Osteocyte (in vitro differentiated cells): ENCODE measurements at regions not wholly inside any gene's neighbourhood (a gene's known extent, or its start where the extent isn't known, plus 50 kb on each side); places are given as distances from the start of the nearest gene placed in this dataset.
A peak's percentile ranks its signal among the peaks of the same experiment; 100 is the strongest.

Source experiments
- DNase-seq: peaks from one replicate; pipeline ENCODE4 v3.0.0; 2021; ENCODE audit warnings: mixed read lengths; ENCODE audit not compliant: unreplicated experiment; ENCODE audit errors: extremely low spot score
- H3K27ac Mint-ChIP-seq: one replicate; pipeline ENCODE4 v1.8.0; 2021; ENCODE audit warnings: mild to moderate bottlenecking, mixed read lengths; ENCODE audit not compliant: unreplicated experiment
- H3K27me3 Mint-ChIP-seq: one replicate; pipeline ENCODE4 v1.8.0; 2021; ENCODE audit warnings: mixed read lengths; ENCODE audit not compliant: unreplicated experiment
- H3K36me3 Mint-ChIP-seq: one replicate; pipeline ENCODE4 v1.8.0; 2021; ENCODE audit warnings: mixed read lengths; ENCODE audit not compliant: unreplicated experiment
- H3K4me1 Mint-ChIP-seq: one replicate; pipeline ENCODE4 v1.8.0; 2021; ENCODE audit warnings: mixed read lengths; ENCODE audit not compliant: unreplicated experiment
- H3K4me3 Mint-ChIP-seq: one replicate; pipeline ENCODE4 v1.8.0; 2021; ENCODE audit warnings: mild to moderate bottlenecking, moderate library complexity, mixed read lengths; ENCODE audit not compliant: unreplicated experiment
- H3K9me3 Mint-ChIP-seq: one replicate; pipeline ENCODE4 v1.8.0; 2021; ENCODE audit warnings: mixed read lengths; ENCODE audit not compliant: unreplicated experiment
- TF ChIP-seq, protein P1 (sequence below): fragments of 200-600 bp; sonication (generic); IDR thresholded peaks from 2 replicates; pipeline ENCODE4 v1.5.0; 2021; ENCODE audit warnings: antibody characterized with exemption, mild to moderate bottlenecking, moderate library complexity

DNA sequence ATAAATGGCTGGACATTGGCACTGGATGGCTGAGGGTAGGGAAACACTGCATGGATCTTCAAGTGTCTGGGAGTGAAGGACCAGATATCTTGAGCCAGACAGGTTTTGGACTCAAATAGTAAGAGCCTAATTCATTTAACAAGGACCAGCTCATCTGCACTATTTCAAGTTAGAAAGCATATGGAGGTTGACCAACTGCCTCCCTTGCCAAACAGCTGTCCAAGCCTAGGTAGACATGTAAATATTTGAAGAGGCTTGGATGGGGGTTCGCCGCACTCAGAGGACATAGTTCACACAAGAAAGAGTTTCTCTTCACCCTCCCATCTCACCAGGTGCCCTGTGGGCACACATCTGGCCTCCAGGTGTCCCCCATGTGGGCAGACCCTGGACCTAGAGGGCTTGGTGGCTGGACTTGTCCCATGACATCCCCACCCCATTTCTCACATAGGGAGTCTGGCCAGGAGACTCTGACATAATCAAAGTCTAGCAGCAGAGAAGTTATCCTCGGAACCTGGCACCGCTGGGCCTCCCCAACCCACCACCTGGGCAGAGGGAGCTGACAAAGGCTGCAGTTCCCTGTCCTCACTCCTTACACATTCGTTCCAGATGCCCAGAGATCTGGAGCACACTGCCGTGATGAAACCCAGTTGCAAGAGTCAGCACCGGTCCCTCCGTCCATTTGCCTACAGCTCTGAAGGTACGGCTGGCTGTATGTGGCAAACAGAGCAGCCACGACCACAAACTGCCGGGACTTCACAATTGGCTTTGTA, 116.9 kb upstream of the GDF10 start:
- no peak for DNase-seq
- Mint-ChIP-seq H3K4me3 (no peak overlapping the region), H3K27me3 (peaks cover under 1% of the 10 kb centered on the region), H3K27ac (no peak overlapping the region), H3K9me3 (no peaks in the 10 kb centered on the region), H3K4me1 (no peaks in the 10 kb centered on the region), H3K36me3 (no peaks in the 10 kb centered on the region)
- TF ChIP-seq, protein P1, sequence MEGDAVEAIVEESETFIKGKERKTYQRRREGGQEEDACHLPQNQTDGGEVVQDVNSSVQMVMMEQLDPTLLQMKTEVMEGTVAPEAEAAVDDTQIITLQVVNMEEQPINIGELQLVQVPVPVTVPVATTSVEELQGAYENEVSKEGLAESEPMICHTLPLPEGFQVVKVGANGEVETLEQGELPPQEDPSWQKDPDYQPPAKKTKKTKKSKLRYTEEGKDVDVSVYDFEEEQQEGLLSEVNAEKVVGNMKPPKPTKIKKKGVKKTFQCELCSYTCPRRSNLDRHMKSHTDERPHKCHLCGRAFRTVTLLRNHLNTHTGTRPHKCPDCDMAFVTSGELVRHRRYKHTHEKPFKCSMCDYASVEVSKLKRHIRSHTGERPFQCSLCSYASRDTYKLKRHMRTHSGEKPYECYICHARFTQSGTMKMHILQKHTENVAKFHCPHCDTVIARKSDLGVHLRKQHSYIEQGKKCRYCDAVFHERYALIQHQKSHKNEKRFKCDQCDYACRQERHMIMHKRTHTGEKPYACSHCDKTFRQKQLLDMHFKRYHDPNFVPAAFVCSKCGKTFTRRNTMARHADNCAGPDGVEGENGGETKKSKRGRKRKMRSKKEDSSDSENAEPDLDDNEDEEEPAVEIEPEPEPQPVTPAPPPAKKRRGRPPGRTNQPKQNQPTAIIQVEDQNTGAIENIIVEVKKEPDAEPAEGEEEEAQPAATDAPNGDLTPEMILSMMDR: no peak

DNA sequence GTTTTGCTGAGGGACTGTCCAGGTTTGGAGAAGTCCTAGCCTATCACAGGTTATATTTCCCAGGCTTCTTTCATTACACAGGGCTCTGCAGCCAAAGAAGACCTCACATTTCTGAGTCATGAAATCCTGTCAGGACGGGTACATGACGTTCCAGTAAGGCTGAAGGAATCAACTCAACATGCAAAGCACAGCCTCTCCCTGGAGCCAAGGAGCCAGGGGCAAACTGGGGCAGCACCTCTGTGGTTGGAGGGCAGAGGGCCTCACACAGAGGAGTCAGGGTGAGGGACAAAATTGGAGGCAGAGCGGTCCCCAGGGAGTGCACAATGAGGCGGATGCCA, 116.3 kb upstream of the GDF10 start:
- no peak overlapping the region for H3K27ac Mint-ChIP-seq
- H3K27me3 Mint-ChIP-seq: peaks cover 4% of the 10 kb centered on the region
- H3K36me3 Mint-ChIP-seq: no peaks in the 10 kb centered on the region
- H3K4me3 Mint-ChIP-seq: no peak overlapping the region
- no peaks in the 10 kb centered on the region for H3K4me1 Mint-ChIP-seq
- TF ChIP-seq, protein P1: no peak
- H3K9me3 Mint-ChIP-seq: no peaks in the 10 kb centered on the region
- no peak for DNase-seq

DNA sequence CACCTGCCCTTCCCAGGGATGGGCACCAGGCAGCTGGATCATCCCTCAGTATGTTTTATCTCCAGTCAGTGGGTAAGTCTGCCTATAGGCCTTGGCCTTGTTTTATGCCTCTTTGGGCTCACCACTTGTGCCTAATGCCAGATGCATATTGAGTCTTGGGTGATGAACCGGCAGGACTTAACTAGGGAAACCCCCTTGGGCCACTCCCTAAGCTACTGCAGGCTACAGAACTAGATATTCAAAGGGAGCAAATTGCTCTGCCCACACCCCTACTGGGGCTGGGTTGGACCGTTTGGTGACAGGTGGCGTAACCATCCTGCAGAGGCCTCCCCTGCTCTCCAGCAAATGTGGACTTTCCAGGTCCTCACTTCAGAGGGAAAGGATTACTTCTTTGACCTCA, 115.7 kb upstream of the GDF10 start:
- Mint-ChIP-seq H3K27me3 (peaks cover 10% of the 10 kb centered on the region), H3K36me3 (no peaks in the 10 kb centered on the region), H3K27ac (no peak overlapping the region), H3K4me3 (no peak overlapping the region), H3K9me3 (no peaks in the 10 kb centered on the region), H3K4me1 (no peaks in the 10 kb centered on the region)
- no peak for DNase-seq
- TF ChIP-seq, protein P1: no peak

DNA sequence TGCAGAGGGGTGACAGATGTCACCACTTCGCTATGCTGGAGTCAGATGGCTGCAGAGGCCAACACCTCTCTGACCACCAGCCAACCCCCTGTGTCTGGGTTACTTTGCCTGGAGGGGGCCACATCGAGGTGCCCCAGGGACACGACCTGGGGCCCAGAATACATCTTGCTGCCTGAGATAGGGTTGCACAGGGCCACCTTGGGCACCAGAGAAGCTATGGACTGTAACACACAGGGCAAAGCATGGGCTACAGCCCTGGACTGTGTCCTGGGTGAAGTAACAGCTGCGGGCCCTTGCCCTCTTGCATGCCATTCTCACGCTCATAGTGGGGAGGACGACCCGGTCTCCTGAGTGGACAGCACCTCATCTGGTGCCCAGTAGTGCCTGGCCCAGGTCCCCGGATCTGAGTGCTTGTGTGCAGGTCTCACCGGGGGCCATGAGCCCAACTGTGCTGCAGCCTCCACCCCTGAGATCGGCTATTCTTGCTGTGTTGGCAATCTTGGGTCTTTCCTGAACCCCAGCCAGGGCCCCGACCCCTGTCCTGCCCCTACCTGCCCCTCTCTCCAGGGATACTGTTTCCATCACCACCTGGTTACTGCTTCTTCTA, 115.2 kb upstream of the GDF10 start:
- DNase-seq: peak; percentile 78
- H3K27me3 Mint-ChIP-seq: peaks cover 16% of the 10 kb centered on the region
- H3K27ac Mint-ChIP-seq: no peak overlapping the region
- H3K4me1 Mint-ChIP-seq: no peaks in the 10 kb centered on the region
- TF ChIP-seq, protein P1: no peak
- no peaks in the 10 kb centered on the region for H3K36me3 Mint-ChIP-seq
- H3K4me3 Mint-ChIP-seq: no peak overlapping the region
- no peaks in the 10 kb centered on the region for H3K9me3 Mint-ChIP-seq

DNA sequence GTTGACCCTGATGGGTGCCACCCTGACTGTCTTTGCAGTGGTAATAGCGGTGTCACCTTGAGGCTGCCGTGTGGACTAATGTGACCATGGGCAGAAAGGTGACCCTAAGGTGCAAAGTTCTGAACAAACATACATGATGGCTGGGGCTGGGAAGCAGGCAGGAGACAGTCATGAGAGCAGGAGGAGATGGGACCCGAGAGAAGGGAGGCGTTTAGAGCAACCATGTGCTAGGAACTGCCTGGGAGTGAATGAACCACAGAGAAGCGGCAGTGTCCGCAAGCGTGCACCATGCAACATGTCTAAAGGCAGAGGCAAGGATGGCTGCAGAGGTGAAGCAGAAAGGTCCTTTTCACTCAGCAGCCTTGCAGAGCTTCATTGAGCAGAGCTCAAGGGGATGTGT, 113.1 kb upstream of the GDF10 start:
- H3K4me1 Mint-ChIP-seq: no peaks in the 10 kb centered on the region
- TF ChIP-seq, protein P1: no peak
- H3K27ac Mint-ChIP-seq: no peak overlapping the region
- no peaks in the 10 kb centered on the region for H3K9me3 Mint-ChIP-seq
- DNase-seq: no peak
- peaks cover 16% of the 10 kb centered on the region for H3K27me3 Mint-ChIP-seq
- H3K36me3 Mint-ChIP-seq: no peaks in the 10 kb centered on the region
- no peak overlapping the region for H3K4me3 Mint-ChIP-seq
